Esophagus (tissue), 2 donors: ENCODE measurements at regions not wholly inside any gene's neighbourhood (a gene's known extent, or its start where the extent isn't known, plus 50 kb on each side); places are given as distances from the start of the nearest gene placed in this dataset.

ENCODE experiments used
- H3K27ac ChIP-seq, 2 donors: one replicate each; pipeline ENCODE4 v1.5.1; 2013; ENCODE audit warnings: low read depth in 2 of 2, mild to moderate bottlenecking in 2 of 2, inconsistent platforms in 1 of 2, low read length in 1 of 2, moderate library complexity in 1 of 2
- H3K27me3 ChIP-seq, 2 donors: one replicate each; pipeline ENCODE4 v1.6.1; 2013; ENCODE audit warnings: low read length in 2 of 2, control low read depth in 1 of 2, mild to moderate bottlenecking in 1 of 2; ENCODE audit not compliant: insufficient read depth in 2 of 2, control insufficient read depth in 1 of 2
- H3K36me3 ChIP-seq, 2 donors: one replicate each; pipeline ENCODE4 v1.6.1; 2013; ENCODE audit warnings: low read length in 1 of 2; ENCODE audit not compliant: control insufficient read depth in 2 of 2, insufficient read depth in 2 of 2
- H3K4me1 ChIP-seq, 2 donors: one replicate each; pipeline ENCODE4 v1.6.1; 2013; ENCODE audit warnings: low read length in 1 of 2; ENCODE audit not compliant: control insufficient read depth in 2 of 2, insufficient read depth in 2 of 2
- H3K4me3 ChIP-seq, 2 donors: one replicate each; pipeline ENCODE4 v1.5.1; 2013; ENCODE audit warnings: low read length in 2 of 2, mild to moderate bottlenecking in 2 of 2, low read depth in 1 of 2, moderate library complexity in 1 of 2
- H3K9me3 ChIP-seq, 2 donors: one replicate each; pipeline ENCODE4 v1.6.1; 2013; ENCODE audit warnings: mild to moderate bottlenecking in 2 of 2, low read depth in 1 of 2, low read length in 1 of 2, moderate library complexity in 1 of 2; ENCODE audit not compliant: control insufficient read depth in 2 of 2, insufficient read depth in 1 of 2
- WGBS, 2 donors: extraction: QIAGEN DNeasy Blood & Tissue Kit; methylation state at CpG; one replicate each; pipeline ENCODE4 v1.1.7; 2013; 5-methylcytosine and 5-hydroxymethylcytosine counted together
- donor health status: healthy with polysubstance abuse.
- donor health status: Bipolar disorder and iron deficiency.

GRCh38 chr17:72519598-72519936, 398.7 kb downstream of the SOX9 start:
- no peaks in the 10 kb centered on the region for H3K27me3 ChIP-seq
- no peaks in the 10 kb centered on the region for H3K9me3 ChIP-seq
- H3K36me3 ChIP-seq: no peaks in the 10 kb centered on the region
- H3K27ac ChIP-seq: no peak overlapping the region
- 71 to 83% methylated on average over 6 of the region's 6 CpGs for WGBS, 2 donors
- H3K4me3 ChIP-seq: no peak overlapping the region
- peaks cover 5 to 15% of the 10 kb centered on the region in 2 donors for H3K4me1 ChIP-seq

GRCh38 chr17:72520665-72521303, 400.0 kb downstream of the SOX9 start:
- whole genome bisulfite sequencing, 2 donors: 73 to 81% methylated on average over 7 of the region's 7 CpGs
- Histone ChIP-seq H3K4me1 (peaks cover 5 to 7% of the 10 kb centered on the region in 2 donors), H3K27me3 (no peaks in the 10 kb centered on the region)

GRCh38 chr17:72523491-72523890, 402.7 kb downstream of the SOX9 start:
- H3K27me3 ChIP-seq: no peaks in the 10 kb centered on the region
- no peak overlapping the region for H3K27ac ChIP-seq
- no peaks in the 10 kb centered on the region for H3K36me3 ChIP-seq
- WGBS, 2 donors: 40 to 65% methylated on average over 5 of the region's 5 CpGs
- no peak overlapping the region for H3K4me3 ChIP-seq
- H3K4me1 ChIP-seq: peaks cover 3% of the 10 kb centered on the region in 2 donors
- H3K9me3 ChIP-seq: no peaks in the 10 kb centered on the region

More at GRCh38 chr17:72520665-72521303, 400.0 kb downstream of the SOX9 start:
- Histone ChIP-seq H3K9me3 (no peaks in the 10 kb centered on the region), H3K4me3 (no peak overlapping the region), H3K27ac (no peak overlapping the region), H3K36me3 (no peaks in the 10 kb centered on the region)

GRCh38 chr17:72525225-72526015, 404.6 kb downstream of the SOX9 start:
- Histone ChIP-seq H3K4me3 (no peak overlapping the region), H3K36me3 (no peaks in the 10 kb centered on the region), H3K27me3 (no peaks in the 10 kb centered on the region), H3K9me3 (no peaks in the 10 kb centered on the region), H3K4me1 (no peaks in the 10 kb centered on the region), H3K27ac (no peak overlapping the region)
- WGBS, 2 donors: 40 to 46% methylated on average over 5 of the region's 5 CpGs

GRCh38 chr17:72526769-72527168, 405.9 kb downstream of the SOX9 start:
- H3K4me1 ChIP-seq: no peaks in the 10 kb centered on the region
- H3K36me3 ChIP-seq: no peaks in the 10 kb centered on the region
- H3K27me3 ChIP-seq: no peaks in the 10 kb centered on the region
- 74 to 80% methylated on average over 8 of the region's 8 CpGs for WGBS, 2 donors
- H3K4me3 ChIP-seq: no peak overlapping the region
- no peaks in the 10 kb centered on the region for H3K9me3 ChIP-seq
- no peak overlapping the region for H3K27ac ChIP-seq

- H3K4me1 ChIP-seq: no peaks in the 10 kb centered on the region
- WGBS, 2 donors: 73 to 79% methylated on average over 9 of the region's 9 CpGs
These were observed 407.0 kb downstream of the SOX9 start for GRCh38 chr17:72527789-72528188.

GRCh38 chr17:72528683-72529082, 407.9 kb downstream of the SOX9 start:
- no peaks in the 10 kb centered on the region for H3K9me3 ChIP-seq
- H3K36me3 ChIP-seq: no peaks in the 10 kb centered on the region
- H3K4me1 ChIP-seq: no peaks in the 10 kb centered on the region
- 94 to 98% methylated on average over 2 of the region's 2 CpGs for WGBS, 2 donors
- H3K4me3 ChIP-seq: no peak overlapping the region
- H3K27me3 ChIP-seq: no peaks in the 10 kb centered on the region
- no peak overlapping the region for H3K27ac ChIP-seq

More at GRCh38 chr17:72527789-72528188, 407.0 kb downstream of the SOX9 start:
- no peaks in the 10 kb centered on the region for H3K9me3 ChIP-seq
- no peak overlapping the region for H3K27ac ChIP-seq
- no peaks in the 10 kb centered on the region for H3K36me3 ChIP-seq
- H3K27me3 ChIP-seq: no peaks in the 10 kb centered on the region
- no peak overlapping the region for H3K4me3 ChIP-seq

GRCh38 chr17:72529386-72529785, 408.6 kb downstream of the SOX9 start:
- H3K9me3 ChIP-seq: no peaks in the 10 kb centered on the region
- WGBS, 2 donors: 55 to 56% methylated on average over 4 of the region's 4 CpGs
- no peak overlapping the region for H3K4me3 ChIP-seq
- H3K27ac ChIP-seq: no peak overlapping the region
- no peaks in the 10 kb centered on the region for H3K27me3 ChIP-seq
- H3K4me1 ChIP-seq: no peaks in the 10 kb centered on the region
- H3K36me3 ChIP-seq: no peaks in the 10 kb centered on the region

GRCh38 chr17:72530454-72530853, 409.6 kb downstream of the SOX9 start:
- no peaks in the 10 kb centered on the region for H3K9me3 ChIP-seq
- no peaks in the 10 kb centered on the region for H3K27me3 ChIP-seq
- H3K4me1 ChIP-seq: no peaks in the 10 kb centered on the region
- H3K4me3 ChIP-seq: no peak overlapping the region
- H3K27ac ChIP-seq: no peak overlapping the region
- H3K36me3 ChIP-seq: no peaks in the 10 kb centered on the region
- 63 to 67% methylated on average over 3 of the region's 3 CpGs for WGBS, 2 donors

GRCh38 chr17:72531729-72532128, 410.9 kb downstream of the SOX9 start:
- no peaks in the 10 kb centered on the region for H3K27me3 ChIP-seq
- no peaks in the 10 kb centered on the region for H3K9me3 ChIP-seq
- H3K4me1 ChIP-seq: peaks cover 0 to 5% of the 10 kb centered on the region in 2 donors
- no peak overlapping the region for H3K27ac ChIP-seq
- H3K36me3 ChIP-seq: no peaks in the 10 kb centered on the region
- WGBS, 2 donors: 81 to 85% methylated on average over 6 of the region's 6 CpGs
- H3K4me3 ChIP-seq: no peak overlapping the region
